ENCODE measurements at regions not wholly inside any gene's neighbourhood (a gene's known extent, or its start where the extent isn't known, plus 50 kb on each side); places are given as distances from the start of the nearest gene placed in this dataset.

DNA sequence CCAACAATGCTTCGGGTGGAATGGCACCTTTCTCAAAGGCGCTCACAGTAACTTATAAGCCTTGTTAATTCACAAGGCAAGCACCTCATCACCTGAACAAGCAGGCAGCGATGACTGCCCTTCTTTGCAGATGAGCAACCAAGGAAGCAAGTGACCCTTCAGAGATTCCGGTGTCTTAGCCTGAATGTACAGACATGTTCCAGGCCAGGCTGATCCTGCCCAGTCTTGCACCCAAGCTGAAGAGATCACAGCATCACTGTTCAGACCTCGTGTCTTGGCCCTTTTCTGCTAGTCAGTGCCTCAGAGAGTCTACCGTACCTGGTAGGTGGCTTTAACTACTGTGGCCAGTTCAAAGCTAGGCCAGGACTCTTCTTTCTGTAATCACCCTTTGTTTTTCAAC is 94.7 kb upstream of the ERCC6L2 start:
- in situ Hi-C loops (cut with MboI) = no loop called here
- no peaks in the 10 kb centered on the region for H3K36me3 ChIP-seq (ENCODE audit: control insufficient read depth in 2 of 2, insufficient read depth in 2 of 2, low read length in 1 of 2)

GRCh38 chr9:95780121-95780520 is 95.4 kb upstream of the ERCC6L2 start:
- H3K27ac ChIP-seq (ENCODE audit: control insufficient read depth, insufficient read depth) = no peak overlapping the region
- no TSS peak for BruUV-seq (replicated peaks)
- no peak overlapping the region for H3K9ac ChIP-seq (ENCODE audit: control insufficient read depth, insufficient read depth, low read length)
- POLR2A ChIA-PET = no interaction called here
- intact Hi-C loops (cut with micrococcal nuclease; ENCODE audit: unreplicated experiment) = no loop called here
- ATAC-seq = no peak
- H3K79me2 ChIP-seq (ENCODE audit: control insufficient read depth, insufficient read depth, low read length) = no peaks in the 10 kb centered on the region
- SMC1A ChIA-PET (ENCODE audit: uncharacterized antibody, unreplicated experiment) = no interaction called here
- no peak for DNase-seq (ENCODE audit: low read depth, low spot score)
- TF ChIP-seq ZBTB4 (CRISPR knock-in tag; IDR thresholded peaks at IDR 0.05) = no peak
- TF ChIP-seq BRCA1 (IDR thresholded peaks at IDR 0.05; ENCODE audit: low read depth, low read length) = no peak
- TF ChIP-seq TBL1XR1 (IDR thresholded peaks at IDR 0.05; ENCODE audit: low read depth, low read length) = no peak
- no peak for TF ChIP-seq YBX1 (IDR thresholded peaks at IDR 0.05)
- no peak for TF ChIP-seq ZBED1 (IDR thresholded peaks at IDR 0.05; ENCODE audit: borderline replicate concordance)
- TF ChIP-seq EGR1 (IDR thresholded peaks at IDR 0.05; ENCODE audit: borderline replicate concordance in 1 of 2, low read depth in 2 of 2, low read length in 2 of 2) = no peak
- TF ChIP-seq ZNF24 (IDR thresholded peaks at IDR 0.05) = no peak
- TF ChIP-seq ZSCAN29 (IDR thresholded peaks at IDR 0.05) = no peak
- in situ Hi-C loops (cut with MboI) = no loop called here
- no peaks in the 10 kb centered on the region for H3K9me3 ChIP-seq (replicated peaks; ENCODE audit: control insufficient read depth, insufficient read depth, low read length)
- CTCF ChIA-PET = no interaction called here
- 12% methylated on average over 3 of the region's 3 CpGs for WGBS (ENCODE audit: insufficient coverage, insufficient replicate concordance, low lambda C conversion rate, missing lambda C conversion rate)
- RAD21 ChIA-PET (ENCODE audit: unreplicated experiment) = no interaction called here
- H3K27me3 ChIP-seq (replicated peaks in 1 of 2; ENCODE audit: control insufficient read depth in 2 of 2, insufficient read depth in 2 of 2, low read length in 1 of 2) = peaks cover 0 to 2% of the 10 kb centered on the region in 2 experiments; a peak in 2 of 4 replicates
- no peaks in the 10 kb centered on the region for H4K20me1 ChIP-seq (ENCODE audit: control insufficient read depth, insufficient read depth)
- no peak overlapping the region for H3K4me2 ChIP-seq (ENCODE audit: control insufficient read depth, insufficient read depth)
- H3K4me1 ChIP-seq (ENCODE audit: control insufficient read depth, insufficient read depth, low read length) = no peaks in the 10 kb centered on the region
- H3K4me3 ChIP-seq = no peak overlapping the region
- FAIRE-seq = no peak
- H3K36me3 ChIP-seq (ENCODE audit: control insufficient read depth in 2 of 2, insufficient read depth in 2 of 2, low read length in 1 of 2) = no peaks in the 10 kb centered on the region
- no peak overlapping the region for H2AFZ ChIP-seq (ENCODE audit: control insufficient read depth, low read depth, low read length)

More for the DNA sequence above, 94.7 kb upstream of the ERCC6L2 start:
- WGBS (ENCODE audit: insufficient coverage, insufficient replicate concordance, low lambda C conversion rate, missing lambda C conversion rate) = 45% methylated on average over 6 of the region's 6 CpGs
- ChIA-PET RAD21 (ENCODE audit: unreplicated experiment) (no interaction called here), SMC1A (ENCODE audit: uncharacterized antibody, unreplicated experiment) (interaction anchor here (1.3 kb wide), 1 partner anchor 10 kb away, joined by 3 read pairs; no protein-coding TSS in a partner anchor), CTCF (no interaction called here), POLR2A (no interaction called here)
- DNase-seq (ENCODE audit: low read depth, low spot score) (no peak), ATAC-seq (no peak), FAIRE-seq (no peak)
- no peak overlapping the region for H3K9ac ChIP-seq (ENCODE audit: control insufficient read depth, insufficient read depth, low read length)
- no peak overlapping the region for H3K4me3 ChIP-seq
- intact Hi-C loops (cut with micrococcal nuclease; ENCODE audit: unreplicated experiment) = no loop called here
- no peaks in the 10 kb centered on the region for H3K79me2 ChIP-seq (ENCODE audit: control insufficient read depth, insufficient read depth, low read length)
- no peaks in the 10 kb centered on the region for H3K9me3 ChIP-seq (replicated peaks; ENCODE audit: control insufficient read depth, insufficient read depth, low read length)
- no TSS peak for BruUV-seq (replicated peaks)
- H3K4me2 ChIP-seq (ENCODE audit: control insufficient read depth, insufficient read depth) = no peak overlapping the region
- H3K27ac ChIP-seq (ENCODE audit: control insufficient read depth, insufficient read depth) = no peak overlapping the region
- peaks cover 0 to 2% of the 10 kb centered on the region in 2 experiments; a peak in 2 of 4 replicates for H3K27me3 ChIP-seq (replicated peaks in 1 of 2; ENCODE audit: control insufficient read depth in 2 of 2, insufficient read depth in 2 of 2, low read length in 1 of 2)
- TF ChIP-seq BCL3 (IDR thresholded peaks at IDR 0.05; ENCODE audit: borderline replicate concordance, insufficient read depth, low read depth, low read length, poor library complexity, severe bottlenecking) = no peak
- TF ChIP-seq CBX5 (IDR thresholded peaks at IDR 0.05; ENCODE audit: low read depth) = no peak
- no peak for TF ChIP-seq WRNIP1 (IDR thresholded peaks at IDR 0.05; ENCODE audit: borderline replicate concordance, low read depth, low read length)
- TF ChIP-seq CREB1 (IDR thresholded peaks at IDR 0.05; ENCODE audit: low read depth) = no peak
- TF ChIP-seq MEF2B (IDR thresholded peaks at IDR 0.05; ENCODE audit: partially characterized antibody, poor library complexity, severe bottlenecking) = no peak
- no peak for TF ChIP-seq ATF7 (IDR thresholded peaks at IDR 0.05; ENCODE audit: low read depth)
- no peak for TF ChIP-seq POLR2A (IDR thresholded peaks at IDR 0.05; ENCODE audit: low read depth, low read length)
- TF ChIP-seq SUZ12 (IDR thresholded peaks at IDR 0.05; ENCODE audit: unreplicated experiment) = no peak
- H2AFZ ChIP-seq (ENCODE audit: control insufficient read depth, low read depth, low read length) = no peak overlapping the region
- no peaks in the 10 kb centered on the region for H3K4me1 ChIP-seq (ENCODE audit: control insufficient read depth, insufficient read depth, low read length)
- H4K20me1 ChIP-seq (ENCODE audit: control insufficient read depth, insufficient read depth) = no peaks in the 10 kb centered on the region
